Natural killer cell treated with Interleukin-12 subunit alpha and Interleukin-12 subunit beta and Interleukin-15 and Interleukin-18, amount 100 ng/mL, for 72 hours (primary cell): ENCODE measurements at regions not wholly inside any gene's neighbourhood (a gene's known extent, or its start where the extent isn't known, plus 50 kb on each side); places are given as distances from the start of the nearest gene placed in this dataset.
"Not testable (repeated sequence)": the region's sequence is repeated elsewhere in the genome, so short reads cannot be mapped to it uniquely, and the experiment has no call there.

ENCODE experiments used
- ATAC-seq, 2 donors: fragments of 150-1000 bp; cut with Tn5 transposase in 1 of 2; sonication (Bioruptor Pico), chemical (Tn5 transposase) in 1 of 2; 2 replicates each; pipeline ENCODE4 v1.10.0; 2021
- DNase-seq: peaks from one replicate; pipeline ENCODE4 v3.0.0; 2022; ENCODE audit warnings: low spot score
- H3K27ac Mint-ChIP-seq, 2 donors: 1 replicate in 1 of 2; 2 replicates in 1 of 2; pipeline ENCODE4 v1.8.0; 2022; ENCODE audit warnings: mixed read lengths in 2 of 2, mild to moderate bottlenecking in 1 of 2, moderate library complexity in 1 of 2
- H3K27me3 Mint-ChIP-seq, 2 donors: 1 replicate in 1 of 2; 2 replicates in 1 of 2; pipeline ENCODE4 v1.8.0; 2022; ENCODE audit warnings: mixed read lengths in 2 of 2
- H3K36me3 Mint-ChIP-seq: one replicate; pipeline ENCODE4 v1.8.0; 2022; ENCODE audit warnings: mixed read lengths
- H3K4me1 Mint-ChIP-seq, 2 donors: 1 replicate in 1 of 2; 2 replicates in 1 of 2; pipeline ENCODE4 v1.8.0; 2022; ENCODE audit warnings: low read depth in 2 of 2, mixed read lengths in 2 of 2, mild to moderate bottlenecking in 1 of 2
- H3K4me3 Mint-ChIP-seq: one replicate; pipeline ENCODE4 v1.8.0; 2022; ENCODE audit warnings: mixed read lengths
- H3K9me3 Mint-ChIP-seq: 2 replicates; pipeline ENCODE4 v1.8.0; 2022; ENCODE audit warnings: mixed read lengths

DNA sequence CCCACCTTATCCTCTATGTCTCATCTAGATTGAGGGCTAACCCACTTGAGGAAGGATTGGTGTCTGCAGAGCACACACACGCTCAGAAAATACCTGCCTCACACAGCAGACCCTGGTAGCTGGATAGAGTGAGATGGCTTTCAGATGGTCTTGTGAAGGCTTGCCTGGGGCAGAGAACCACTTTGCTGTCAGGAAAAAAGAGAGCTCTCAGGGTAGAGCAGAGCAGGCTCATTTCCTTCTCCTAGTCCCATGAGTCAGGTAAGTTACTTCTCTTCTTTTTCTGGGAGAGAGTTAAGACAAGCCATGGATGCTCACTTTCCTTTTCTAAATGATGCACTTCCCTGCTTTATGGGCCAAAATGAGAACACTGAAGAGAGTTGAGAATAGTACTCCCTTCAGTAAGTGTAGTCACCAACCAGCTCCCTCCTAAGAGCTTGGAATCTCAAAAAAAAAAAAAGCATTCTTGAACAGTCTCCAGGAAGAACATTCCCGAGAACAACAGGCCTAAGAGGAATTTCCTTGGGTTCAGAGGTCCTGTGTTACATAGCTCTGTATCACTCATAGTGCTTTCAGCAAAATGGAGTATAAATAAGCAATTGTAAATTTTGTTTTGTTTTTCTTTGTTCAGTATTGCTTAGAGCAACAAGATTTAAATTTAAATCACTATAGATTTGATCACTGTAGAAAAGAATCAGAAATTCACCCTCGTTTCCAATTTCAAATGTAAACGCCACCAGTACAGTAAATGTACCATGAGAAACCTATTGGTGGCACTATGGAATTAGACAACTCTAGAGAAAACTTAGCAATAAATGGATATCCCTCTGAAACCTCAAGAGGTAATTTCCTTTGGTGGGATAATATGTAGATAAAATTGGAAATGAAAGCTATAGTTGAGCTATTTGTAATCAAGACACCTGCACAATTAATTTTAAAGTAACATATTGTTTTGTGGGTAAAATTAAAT is 530.3 kb downstream of the RFPL4B start:
- Mint-ChIP-seq H3K9me3 (no peaks in the 10 kb centered on the region), H3K4me3 (no peak overlapping the region), H3K27ac (no peak overlapping the region), H3K27me3 (no peaks in the 10 kb centered on the region), H3K4me1 (no peaks in the 10 kb centered on the region), H3K36me3 (no peaks in the 10 kb centered on the region)
- ATAC-seq (no peak), DNase-seq (no peak)

DNA sequence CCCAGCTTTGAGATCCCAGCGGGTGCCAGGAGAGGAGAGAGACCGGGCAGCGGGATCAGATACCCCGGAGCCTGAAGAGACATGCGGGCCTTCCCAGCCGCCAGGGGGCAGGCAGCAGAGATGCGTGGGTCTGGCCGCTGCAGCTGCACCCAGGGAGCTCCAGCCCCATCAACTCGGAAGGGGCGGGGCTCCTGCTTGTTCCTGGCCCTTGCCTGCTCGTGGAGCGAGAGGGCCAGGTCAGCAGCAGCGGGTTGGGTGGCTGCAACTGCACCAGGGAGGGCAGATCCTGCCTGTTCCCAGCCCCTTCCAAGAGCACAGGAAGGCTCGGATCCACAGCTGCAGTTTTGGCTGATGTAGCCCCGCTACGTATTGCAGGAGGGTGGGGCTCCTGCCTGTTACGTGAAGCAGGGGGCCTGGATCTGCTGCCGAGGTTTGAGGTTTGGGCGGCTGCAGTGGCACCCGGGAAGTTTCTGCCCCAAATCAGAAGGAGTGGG is 532.8 kb downstream of the RFPL4B start:
- DNase-seq: no peak
- no peaks in the 10 kb centered on the region for H3K36me3 Mint-ChIP-seq
- H3K27ac Mint-ChIP-seq: no peak overlapping the region
- H3K27me3 Mint-ChIP-seq: no peaks in the 10 kb centered on the region
- H3K4me3 Mint-ChIP-seq: no peak overlapping the region
- no peaks in the 10 kb centered on the region for H3K4me1 Mint-ChIP-seq
- no peak for ATAC-seq
- H3K9me3 Mint-ChIP-seq: no peaks in the 10 kb centered on the region

DNA sequence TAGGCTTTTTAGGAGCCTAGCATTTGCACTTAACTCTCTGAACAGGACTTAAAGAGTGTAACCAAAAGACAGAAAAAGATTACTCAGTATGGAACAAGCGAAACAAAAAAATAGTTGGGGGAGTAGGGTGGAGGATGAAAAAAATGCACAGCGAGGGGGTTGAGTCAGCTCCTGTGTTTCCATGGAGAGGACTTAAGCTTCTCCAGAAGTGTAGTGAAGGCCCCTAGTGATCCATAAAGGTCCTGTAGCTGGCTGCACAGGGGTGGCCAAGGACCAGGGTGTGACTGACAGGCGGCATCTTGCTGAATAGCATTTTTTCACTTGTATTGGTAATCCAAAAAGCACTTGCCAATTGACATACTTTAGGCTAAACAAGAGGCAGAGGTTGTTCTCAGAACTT is 533.9 kb downstream of the RFPL4B start:
- no peaks in the 10 kb centered on the region for H3K36me3 Mint-ChIP-seq
- H3K27me3 Mint-ChIP-seq: no peaks in the 10 kb centered on the region
- no peak for ATAC-seq
- H3K4me1 Mint-ChIP-seq: no peaks in the 10 kb centered on the region
- H3K9me3 Mint-ChIP-seq: no peaks in the 10 kb centered on the region
- no peak for DNase-seq
- no peak overlapping the region for H3K27ac Mint-ChIP-seq
- H3K4me3 Mint-ChIP-seq: no peak overlapping the region

DNA sequence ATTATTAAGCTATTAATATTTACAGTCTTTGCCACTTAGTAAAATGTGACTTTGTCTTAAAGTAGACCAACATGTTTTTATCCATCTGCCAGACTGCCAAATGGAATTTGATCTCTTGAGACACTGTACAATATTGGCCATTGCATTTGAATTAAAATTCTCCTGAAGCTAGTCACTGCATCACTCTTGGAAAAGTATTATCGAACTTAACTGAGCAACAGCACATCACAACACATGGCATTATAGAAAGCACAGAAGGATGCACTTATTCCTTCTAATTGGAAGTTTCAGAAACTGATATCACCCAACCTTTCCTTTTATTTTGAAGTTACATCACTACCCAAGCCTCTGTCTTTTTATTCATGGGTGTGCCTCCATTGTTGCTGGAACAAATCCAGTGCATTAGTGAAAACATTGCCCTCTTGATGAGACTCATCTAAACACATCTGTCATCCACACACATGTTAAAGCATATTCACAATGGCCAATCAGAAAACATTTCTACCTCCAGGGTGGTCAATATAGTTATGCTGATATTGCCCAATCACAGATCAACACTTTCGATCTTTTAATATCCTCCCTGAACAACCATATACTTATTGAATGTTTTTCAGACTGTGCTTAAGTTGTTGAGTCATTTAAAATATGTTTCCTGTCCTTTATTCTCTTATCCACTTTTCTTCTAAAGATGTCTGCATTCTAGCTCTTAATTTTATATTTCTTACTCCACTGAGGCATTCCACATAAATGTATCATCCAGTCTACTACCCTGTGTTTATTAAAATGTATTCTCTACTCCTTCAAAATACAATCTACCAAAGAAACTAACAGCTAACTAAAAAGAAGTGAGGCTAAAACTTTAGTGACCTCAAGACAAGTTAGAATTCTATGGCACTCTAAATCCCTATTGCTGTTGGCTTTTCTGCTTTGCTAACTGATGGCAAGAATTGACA is 535.0 kb downstream of the RFPL4B start:
- DNase-seq (no peak), ATAC-seq (no peak)
- Mint-ChIP-seq H3K4me3 (no peak overlapping the region), H3K4me1 (no peaks in the 10 kb centered on the region), H3K9me3 (no peaks in the 10 kb centered on the region), H3K27me3 (no peaks in the 10 kb centered on the region), H3K36me3 (no peaks in the 10 kb centered on the region), H3K27ac (no peak overlapping the region)

DNA sequence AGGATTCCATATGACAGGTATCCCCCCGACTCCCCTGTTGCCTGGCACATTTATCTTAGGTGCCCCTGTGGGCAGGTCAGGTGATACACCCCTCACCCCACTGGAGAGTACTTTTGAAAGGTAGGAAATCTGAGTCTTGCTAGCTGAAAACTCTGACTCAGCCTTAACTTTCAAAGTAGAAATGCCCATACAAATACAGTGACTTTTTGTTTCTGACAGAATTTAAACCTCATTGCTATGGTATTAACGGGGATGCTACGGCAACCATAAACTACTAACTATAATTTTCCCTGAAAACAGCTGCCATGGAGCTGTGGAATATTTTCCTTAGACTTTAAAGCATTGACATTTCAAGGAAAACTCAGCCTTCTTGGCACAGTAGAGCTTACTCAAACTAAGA is 536.0 kb downstream of the RFPL4B start:
- DNase-seq (no peak), ATAC-seq (no peak)
- Mint-ChIP-seq H3K27me3 (no peaks in the 10 kb centered on the region), H3K9me3 (peaks cover 2% of the 10 kb centered on the region), H3K36me3 (no peaks in the 10 kb centered on the region), H3K4me1 (no peaks in the 10 kb centered on the region), H3K4me3 (no peak overlapping the region), H3K27ac (no peak overlapping the region)

DNA sequence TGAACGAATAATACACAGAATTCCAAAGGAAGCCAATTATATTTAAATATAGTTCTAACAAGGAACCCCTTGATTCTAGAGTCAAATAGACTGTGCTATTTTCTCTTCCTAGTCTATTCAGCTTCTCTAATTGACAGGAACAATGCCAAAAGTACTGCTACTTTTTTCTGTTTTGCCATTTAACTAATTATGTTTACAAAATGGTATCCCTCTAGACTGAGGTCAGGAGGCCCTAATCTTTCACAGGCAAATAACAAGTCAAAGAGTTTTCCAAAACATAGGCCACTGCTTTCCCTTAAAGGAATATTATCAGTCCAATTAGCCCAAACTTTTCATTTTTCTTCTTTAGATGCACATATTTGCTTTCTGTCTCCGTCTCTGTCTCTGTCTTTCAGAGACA is 539.3 kb downstream of the RFPL4B start:
- Mint-ChIP-seq H3K27me3 (no peaks in the 10 kb centered on the region), H3K27ac (no peak overlapping the region), H3K36me3 (no peaks in the 10 kb centered on the region), H3K9me3 (peaks cover 2% of the 10 kb centered on the region), H3K4me1 (no peaks in the 10 kb centered on the region), H3K4me3 (no peak overlapping the region)
- DNase-seq (no peak), ATAC-seq (no peak)

DNA sequence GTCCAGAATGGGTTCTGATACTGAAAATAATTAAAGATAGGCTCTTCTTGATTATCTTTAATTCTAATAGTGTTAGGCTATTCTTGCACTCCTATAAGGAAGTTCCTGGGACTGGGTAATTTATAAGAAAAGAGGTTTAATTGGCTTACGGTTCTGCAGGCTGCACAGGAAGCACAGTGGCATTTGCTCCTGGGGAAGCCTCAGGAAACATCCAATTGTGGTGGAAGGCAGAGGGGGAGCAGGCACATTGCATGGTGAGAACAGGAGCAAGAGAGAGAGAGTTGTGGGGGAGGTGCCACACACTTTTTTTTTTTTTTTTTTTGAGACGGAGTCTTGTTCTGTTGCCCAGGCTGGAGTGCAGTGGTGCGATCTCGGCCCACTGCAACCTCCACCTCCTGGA is 540.3 kb downstream of the RFPL4B start:
- not testable (repeated sequence) for ATAC-seq, H3K4me1 Mint-ChIP-seq, H3K9me3 Mint-ChIP-seq, DNase-seq, H3K27me3 Mint-ChIP-seq, H3K36me3 Mint-ChIP-seq, H3K27ac Mint-ChIP-seq, H3K4me3 Mint-ChIP-seq

DNA sequence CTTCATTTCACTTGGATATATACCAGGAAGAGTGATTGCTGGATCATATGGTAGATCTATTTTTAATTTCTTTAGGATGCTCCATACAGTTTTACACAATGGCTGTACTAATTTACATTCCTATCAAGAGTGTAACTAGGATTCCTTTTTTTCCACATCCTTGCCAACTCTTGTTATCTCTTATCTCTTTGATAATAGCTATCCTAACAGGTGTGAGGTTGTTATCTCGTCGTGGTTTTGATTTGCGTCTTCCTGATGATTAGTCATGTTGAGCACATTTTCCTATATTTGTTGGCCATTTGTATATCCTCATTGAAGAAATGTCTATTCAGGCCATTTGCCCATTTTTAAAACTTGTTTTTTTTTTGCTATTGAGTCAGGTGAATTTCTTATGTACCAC is 552.4 kb downstream of the RFPL4B start:
- no peaks in the 10 kb centered on the region for H3K4me1 Mint-ChIP-seq
- no peak overlapping the region for H3K4me3 Mint-ChIP-seq
- no peak overlapping the region for H3K27ac Mint-ChIP-seq
- ATAC-seq: no peak
- H3K27me3 Mint-ChIP-seq: no peaks in the 10 kb centered on the region
- H3K36me3 Mint-ChIP-seq: no peaks in the 10 kb centered on the region
- DNase-seq: no peak
- peaks cover 8% of the 10 kb centered on the region for H3K9me3 Mint-ChIP-seq

DNA sequence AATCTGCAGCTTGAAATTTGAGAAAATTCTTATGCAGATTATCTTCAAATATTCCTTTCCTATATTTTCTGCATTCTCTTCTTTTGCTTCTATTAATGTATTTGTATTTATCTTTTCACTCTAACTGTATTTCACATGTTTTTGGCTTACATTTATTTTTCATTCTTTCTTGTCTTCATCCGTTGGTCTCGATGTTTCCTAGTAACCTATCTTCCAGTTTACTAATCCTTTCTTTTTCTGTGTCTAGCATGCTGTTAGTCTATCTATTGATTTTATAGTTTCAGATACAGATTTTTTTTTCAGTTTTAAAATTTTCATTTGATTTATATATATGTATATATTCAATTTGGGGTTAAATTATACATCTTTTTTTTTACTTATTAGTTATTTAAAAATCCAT is 556.2 kb downstream of the RFPL4B start:
- no peaks in the 10 kb centered on the region for H3K4me1 Mint-ChIP-seq
- H3K27me3 Mint-ChIP-seq: no peaks in the 10 kb centered on the region

DNA sequence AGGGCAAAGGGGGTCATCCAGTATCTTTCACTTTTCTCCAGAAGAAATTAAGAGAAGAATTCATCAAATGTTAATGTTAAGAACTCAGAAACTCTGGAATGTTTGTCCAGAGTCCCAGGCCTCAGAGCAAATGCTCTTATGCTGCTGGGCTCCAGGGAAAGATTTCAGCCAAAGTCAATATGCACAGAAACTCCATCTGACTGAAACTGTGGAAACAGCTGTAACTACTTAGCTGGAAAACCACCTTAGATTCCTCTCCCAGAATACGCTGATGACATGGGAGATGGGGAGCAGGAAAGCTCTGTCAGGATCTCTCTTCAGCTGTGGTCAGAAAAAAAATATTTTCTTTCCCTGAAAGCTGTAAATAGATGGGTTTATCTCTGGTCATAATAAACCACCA is 559.6 kb downstream of the RFPL4B start:
- Mint-ChIP-seq H3K27me3 (no peaks in the 10 kb centered on the region), H3K4me1 (no peaks in the 10 kb centered on the region), H3K4me3 (no peak overlapping the region), H3K9me3 (no peaks in the 10 kb centered on the region), H3K27ac (no peak overlapping the region), H3K36me3 (no peaks in the 10 kb centered on the region)
- ATAC-seq (no peak), DNase-seq (no peak)

More for the DNA sequence above, 556.2 kb downstream of the RFPL4B start:
- Mint-ChIP-seq H3K27ac (no peak overlapping the region), H3K4me3 (no peak overlapping the region), H3K9me3 (peaks cover 8% of the 10 kb centered on the region), H3K36me3 (no peaks in the 10 kb centered on the region)
- ATAC-seq (no peak), DNase-seq (no peak)

DNA sequence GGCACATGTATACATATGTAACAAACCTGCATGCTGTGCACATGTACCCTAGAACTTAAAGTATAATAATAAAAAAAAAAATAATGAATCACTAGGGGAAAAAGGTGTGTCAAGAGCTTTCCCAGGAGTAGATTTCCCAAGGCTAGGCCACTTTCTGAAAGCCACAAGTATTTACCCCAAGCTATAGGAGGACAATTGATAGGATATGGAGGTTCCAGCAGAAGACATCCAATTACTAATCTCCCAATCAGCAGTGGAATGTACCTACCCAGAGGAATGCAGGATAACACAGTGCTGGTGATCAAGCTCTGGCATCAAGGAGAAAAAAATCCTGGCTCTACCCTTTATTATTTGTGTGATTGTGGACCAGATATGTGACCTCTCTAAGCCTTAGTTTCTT is 562.7 kb downstream of the RFPL4B start:
- ATAC-seq (no peak), DNase-seq (no peak)
- no peak overlapping the region for H3K27ac Mint-ChIP-seq
- H3K36me3 Mint-ChIP-seq: no peaks in the 10 kb centered on the region
- no peak overlapping the region for H3K4me3 Mint-ChIP-seq
- no peaks in the 10 kb centered on the region for H3K4me1 Mint-ChIP-seq
- H3K27me3 Mint-ChIP-seq: no peaks in the 10 kb centered on the region
- H3K9me3 Mint-ChIP-seq: no peaks in the 10 kb centered on the region

DNA sequence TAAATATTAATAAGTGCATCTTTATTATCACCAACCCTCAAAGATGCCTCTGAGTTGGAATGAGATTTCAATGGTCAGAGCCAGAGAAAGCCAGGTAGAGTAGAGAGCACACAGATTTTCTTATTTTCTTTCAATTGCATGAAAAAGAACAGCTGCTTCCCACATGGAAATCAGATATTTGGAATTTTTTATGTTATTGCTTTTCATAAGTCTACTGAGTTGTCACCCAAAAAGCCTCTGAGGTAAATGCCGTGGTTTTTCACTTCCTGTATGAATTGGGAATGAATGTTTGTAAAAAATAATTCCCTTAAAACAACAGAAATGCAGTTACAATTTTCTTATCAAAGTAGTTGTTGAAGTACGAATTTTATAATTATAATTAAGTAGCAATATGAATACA is 563.1 kb downstream of the RFPL4B start:
- H3K27ac Mint-ChIP-seq: no peak overlapping the region
- no peaks in the 10 kb centered on the region for H3K27me3 Mint-ChIP-seq
- H3K36me3 Mint-ChIP-seq: no peaks in the 10 kb centered on the region

DNA sequence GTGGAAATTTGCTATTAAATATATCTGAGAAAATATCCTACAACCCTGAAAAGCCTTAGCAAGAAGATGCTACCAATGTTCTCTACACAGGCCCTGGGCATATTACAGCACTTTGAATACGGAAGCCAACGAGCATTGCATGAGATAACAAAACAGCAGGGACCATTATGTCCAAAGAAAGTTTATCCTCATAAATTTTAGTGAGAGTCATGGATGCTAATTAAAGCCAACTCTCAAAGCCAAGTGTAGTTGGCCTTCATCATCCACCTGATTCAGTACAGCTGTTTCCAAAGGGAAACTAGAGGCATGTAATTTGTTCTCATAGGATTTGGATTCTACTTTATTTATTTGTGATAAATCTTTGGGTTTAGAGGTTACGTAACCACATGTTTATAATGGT is 564.8 kb downstream of the RFPL4B start:
- H3K9me3 Mint-ChIP-seq: no peaks in the 10 kb centered on the region
- DNase-seq (no peak), ATAC-seq (no peak)
- no peaks in the 10 kb centered on the region for H3K4me1 Mint-ChIP-seq
- no peak overlapping the region for H3K4me3 Mint-ChIP-seq
- H3K27me3 Mint-ChIP-seq: no peaks in the 10 kb centered on the region
- no peaks in the 10 kb centered on the region for H3K36me3 Mint-ChIP-seq
- no peak overlapping the region for H3K27ac Mint-ChIP-seq

More for the DNA sequence above, 563.1 kb downstream of the RFPL4B start:
- Mint-ChIP-seq H3K9me3 (no peaks in the 10 kb centered on the region), H3K4me3 (no peak overlapping the region), H3K4me1 (no peaks in the 10 kb centered on the region)
- DNase-seq (no peak), ATAC-seq (no peak)
